ENCODE measurements at regions not wholly inside any gene's neighbourhood (a gene's known extent, or its start where the extent isn't known, plus 50 kb on each side); places are given as distances from the start of the nearest gene placed in this dataset.
A peak's percentile ranks its signal among the peaks of the same experiment; 100 is the strongest.

DNA sequence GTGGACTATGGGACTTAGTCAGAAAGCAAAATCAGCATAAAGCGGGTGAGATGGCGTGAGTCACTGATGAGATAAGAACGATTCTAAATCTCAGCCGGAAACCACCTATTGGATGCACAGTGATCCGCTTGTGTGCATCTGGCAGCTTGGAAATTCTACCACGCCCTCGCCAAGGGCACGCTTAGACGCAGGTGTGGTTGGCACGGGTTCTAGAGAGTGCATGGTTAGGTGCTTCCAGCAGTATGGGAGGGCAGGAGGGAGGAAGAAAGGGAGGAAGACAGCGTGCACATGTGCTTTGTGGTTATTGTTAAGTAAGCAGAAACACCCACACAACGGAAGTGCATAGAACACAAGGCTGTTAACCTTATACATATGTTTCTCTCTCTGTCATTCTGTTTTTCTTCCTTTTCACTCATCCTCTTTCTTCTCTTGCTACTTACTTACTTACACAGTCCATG lies 374.0 kb upstream of the ASIC2 start:
- H3K4me1 ChIP-seq: no peaks in the 10 kb centered on the region
- H3K4me3 ChIP-seq: no peak overlapping the region
- WGBS, 2 donors: 64 to 75% methylated on average over 12 of the region's 12 CpGs
- H3K9me3 ChIP-seq: no peaks in the 10 kb centered on the region
- H3K36me3 ChIP-seq: no peaks in the 10 kb centered on the region
- no peak for DNase-seq (ENCODE audit: low spot score in 2 of 2)
- TF ChIP-seq, protein P1, sequence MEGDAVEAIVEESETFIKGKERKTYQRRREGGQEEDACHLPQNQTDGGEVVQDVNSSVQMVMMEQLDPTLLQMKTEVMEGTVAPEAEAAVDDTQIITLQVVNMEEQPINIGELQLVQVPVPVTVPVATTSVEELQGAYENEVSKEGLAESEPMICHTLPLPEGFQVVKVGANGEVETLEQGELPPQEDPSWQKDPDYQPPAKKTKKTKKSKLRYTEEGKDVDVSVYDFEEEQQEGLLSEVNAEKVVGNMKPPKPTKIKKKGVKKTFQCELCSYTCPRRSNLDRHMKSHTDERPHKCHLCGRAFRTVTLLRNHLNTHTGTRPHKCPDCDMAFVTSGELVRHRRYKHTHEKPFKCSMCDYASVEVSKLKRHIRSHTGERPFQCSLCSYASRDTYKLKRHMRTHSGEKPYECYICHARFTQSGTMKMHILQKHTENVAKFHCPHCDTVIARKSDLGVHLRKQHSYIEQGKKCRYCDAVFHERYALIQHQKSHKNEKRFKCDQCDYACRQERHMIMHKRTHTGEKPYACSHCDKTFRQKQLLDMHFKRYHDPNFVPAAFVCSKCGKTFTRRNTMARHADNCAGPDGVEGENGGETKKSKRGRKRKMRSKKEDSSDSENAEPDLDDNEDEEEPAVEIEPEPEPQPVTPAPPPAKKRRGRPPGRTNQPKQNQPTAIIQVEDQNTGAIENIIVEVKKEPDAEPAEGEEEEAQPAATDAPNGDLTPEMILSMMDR (IDR thresholded peaks at IDR 0.05): no peak
- TF ChIP-seq POLR2A (IDR thresholded peaks at IDR 0.05): no peak
- no peak for TF ChIP-seq EP300 (IDR thresholded peaks at IDR 0.05)
- no peak overlapping the region for H3K27ac ChIP-seq
- H3K27me3 ChIP-seq: no peaks in the 10 kb centered on the region

DNA sequence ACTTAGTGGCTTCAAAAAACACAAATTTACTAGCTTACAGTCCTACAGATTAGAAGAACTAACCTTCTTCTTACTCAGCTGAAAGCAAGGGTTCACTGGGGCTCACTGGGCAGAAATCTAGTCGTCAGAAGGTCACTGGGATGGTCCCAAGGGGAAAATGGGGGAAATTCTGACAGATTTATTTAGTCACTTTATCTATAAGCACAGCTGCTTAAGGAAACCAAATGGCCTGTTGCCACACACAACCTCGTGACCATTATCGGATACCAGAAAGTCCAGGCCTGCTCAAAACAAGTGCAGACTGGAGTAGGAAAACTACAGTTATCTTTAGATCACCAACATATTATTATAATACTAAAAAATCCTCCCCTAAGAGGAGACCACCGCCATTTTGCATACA lies 374.6 kb upstream of the ASIC2 start:
- no peaks in the 10 kb centered on the region for H3K36me3 ChIP-seq
- no peaks in the 10 kb centered on the region for H3K27me3 ChIP-seq
- no peak for TF ChIP-seq POLR2A (IDR thresholded peaks at IDR 0.05)
- TF ChIP-seq EP300 (IDR thresholded peaks at IDR 0.05): no peak
- TF ChIP-seq, protein P1 (IDR thresholded peaks at IDR 0.05): no peak
- WGBS, 2 donors: 49 to 55% methylated on average over 4 of the region's 4 CpGs
- no peak for DNase-seq (ENCODE audit: low spot score in 2 of 2)
- no peak overlapping the region for H3K27ac ChIP-seq
- no peak overlapping the region for H3K4me3 ChIP-seq
- no peaks in the 10 kb centered on the region for H3K9me3 ChIP-seq
- no peaks in the 10 kb centered on the region for H3K4me1 ChIP-seq

DNA sequence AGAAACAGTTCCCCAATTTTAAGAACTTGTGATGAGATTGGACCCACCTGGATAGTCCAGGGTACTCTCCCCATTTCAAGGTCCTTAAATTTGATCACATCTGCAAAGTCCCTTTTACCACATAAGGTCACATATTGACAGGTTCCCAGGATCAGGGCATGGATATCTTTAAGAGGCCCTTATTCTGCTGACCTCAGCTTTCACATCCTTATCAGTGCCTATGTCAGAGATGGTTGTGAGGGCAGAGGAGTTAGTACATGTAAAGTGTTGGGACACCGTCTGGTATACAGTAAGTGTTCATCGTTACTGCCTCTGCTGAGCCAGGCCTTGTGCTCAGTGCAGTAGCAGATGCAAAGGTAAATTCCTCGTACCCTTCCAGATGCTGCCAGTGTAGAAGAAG lies 375.4 kb upstream of the ASIC2 start:
- DNase-seq (ENCODE audit: low spot score in 2 of 2): no peak
- no peaks in the 10 kb centered on the region for H3K36me3 ChIP-seq
- H3K4me1 ChIP-seq: no peaks in the 10 kb centered on the region
- no peak overlapping the region for H3K27ac ChIP-seq
- H3K9me3 ChIP-seq: no peaks in the 10 kb centered on the region
- no peaks in the 10 kb centered on the region for H3K27me3 ChIP-seq
- 94 to 97% methylated on average over 3 of the region's 3 CpGs for WGBS, 2 donors
- no peak overlapping the region for H3K4me3 ChIP-seq
- TF ChIP-seq, protein P1 (IDR thresholded peaks at IDR 0.05): no peak
- TF ChIP-seq POLR2A (IDR thresholded peaks at IDR 0.05) (no peak), EP300 (IDR thresholded peaks at IDR 0.05) (no peak)

DNA sequence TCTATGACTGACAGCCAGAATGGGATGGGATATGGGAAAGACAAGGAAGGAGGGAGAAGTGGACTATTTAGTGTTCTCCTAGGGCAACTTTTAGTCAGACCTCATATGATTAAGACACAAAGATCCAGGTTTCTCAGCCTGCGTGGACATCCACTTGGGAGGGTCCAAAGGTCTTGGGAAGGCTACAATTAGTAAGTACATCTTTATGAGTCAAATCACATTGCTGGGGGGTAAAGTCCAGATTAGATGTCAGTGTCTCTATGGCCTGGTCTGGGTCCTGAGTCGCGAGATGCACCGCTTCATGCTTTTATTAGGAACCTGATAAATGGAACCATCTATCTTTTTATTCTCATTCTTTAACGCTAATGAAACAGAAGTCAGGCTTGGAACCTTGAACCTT lies 378.4 kb upstream of the ASIC2 start:
- Histone ChIP-seq H3K36me3 (no peaks in the 10 kb centered on the region), H3K4me1 (no peaks in the 10 kb centered on the region)
- 88 to 92% methylated on average over 5 of the region's 5 CpGs for WGBS, 2 donors

DNA sequence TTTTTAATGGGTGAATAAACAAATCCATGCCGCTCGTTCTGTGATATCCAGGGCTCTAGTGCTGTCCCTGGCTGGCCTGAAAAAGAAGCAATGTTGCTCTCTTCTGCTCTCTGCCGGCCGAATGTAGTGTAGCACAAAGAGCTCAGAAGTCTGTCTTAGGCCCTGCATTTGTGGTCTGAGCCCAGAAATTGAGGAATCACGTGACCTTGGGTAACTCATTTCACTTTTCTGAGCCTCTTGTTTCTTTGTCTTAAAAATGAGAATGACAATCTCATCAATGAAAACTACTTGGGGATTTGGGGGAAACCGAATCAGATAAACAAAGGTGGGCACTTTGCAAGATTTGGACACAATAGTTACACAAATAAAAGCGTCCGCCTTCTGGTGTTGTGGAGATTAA lies 381.6 kb upstream of the ASIC2 start:
- Histone ChIP-seq H3K36me3 (no peaks in the 10 kb centered on the region), H3K27me3 (no peaks in the 10 kb centered on the region), H3K4me1 (no peaks in the 10 kb centered on the region), H3K4me3 (no peak overlapping the region), H3K9me3 (no peaks in the 10 kb centered on the region), H3K27ac (no peak overlapping the region)
- 31 to 34% methylated on average over 8 of the region's 8 CpGs for WGBS, 2 donors
- DNase-seq (ENCODE audit: low spot score in 2 of 2): peak; percentile 40 to 68
- no peak for TF ChIP-seq EP300 (IDR thresholded peaks at IDR 0.05)
- no peak for TF ChIP-seq POLR2A (IDR thresholded peaks at IDR 0.05)
- TF ChIP-seq, protein P1 (IDR thresholded peaks at IDR 0.05): peak; percentile 36 to 71 (median 55)

More for the DNA sequence above, 378.4 kb upstream of the ASIC2 start:
- no peak overlapping the region for H3K27ac ChIP-seq
- TF ChIP-seq, protein P1 (IDR thresholded peaks at IDR 0.05): no peak
- no peak for TF ChIP-seq POLR2A (IDR thresholded peaks at IDR 0.05)
- no peak for TF ChIP-seq EP300 (IDR thresholded peaks at IDR 0.05)
- no peaks in the 10 kb centered on the region for H3K9me3 ChIP-seq
- no peak for DNase-seq (ENCODE audit: low spot score in 2 of 2)
- H3K4me3 ChIP-seq: no peak overlapping the region
- no peaks in the 10 kb centered on the region for H3K27me3 ChIP-seq
